ACC112 (cell line): ENCODE measurements at regions not wholly inside any gene's neighbourhood (a gene's known extent, or its start where the extent isn't known, plus 50 kb on each side); places are given as distances from the start of the nearest gene placed in this dataset.
"Not testable (repeated sequence)": the region's sequence is repeated elsewhere in the genome, so short reads cannot be mapped to it uniquely, and the experiment has no call there.

Experiments
- H2AFZ ChIP-seq: fragments of 200-600 bp; sonication (generic); one replicate; pipeline ENCODE4 v1.6.0; 2017; ENCODE audit warnings: antibody characterized with exemption, low read length; ENCODE audit not compliant: unreplicated experiment
- H3K27ac ChIP-seq: fragments of 200-600 bp; sonication (generic); 2 replicates; pipeline ENCODE4 v1.5.1; 2014; ENCODE audit warnings: low read depth, mild to moderate bottlenecking, antibody characterized with exemption, low read length, moderate library complexity
- H3K27me3 ChIP-seq: fragments of 200-600 bp; sonication (generic); 2 replicates; pipeline ENCODE4 v1.6.1; 2014; ENCODE audit warnings: mild to moderate bottlenecking, antibody characterized with exemption, low read length, moderate library complexity, mixed read lengths; ENCODE audit not compliant: insufficient read depth
- H3K36me3 ChIP-seq: fragments of 200-600 bp; sonication (generic); 2 replicates; pipeline ENCODE4 v1.6.1; 2016; ENCODE audit warnings: mild to moderate bottlenecking, antibody characterized with exemption, low read length, moderate library complexity, mixed read lengths; ENCODE audit not compliant: insufficient read depth
- H3K4me1 ChIP-seq: fragments of 200-600 bp; sonication (generic); one replicate; pipeline ENCODE4 v1.6.1; 2016; ENCODE audit warnings: low read length, mixed read lengths; ENCODE audit not compliant: insufficient read depth, unreplicated experiment, control insufficient read depth
- H3K4me3 ChIP-seq: fragments of 200-600 bp; sonication (generic); 2 replicates; pipeline ENCODE4 v1.5.1; 2014; ENCODE audit warnings: mild to moderate bottlenecking, low read depth, low read length
- H3K79me2 ChIP-seq: fragments of 200-600 bp; sonication (generic); one replicate; pipeline ENCODE4 v1.6.0; 2016; ENCODE audit warnings: low read length; ENCODE audit not compliant: control insufficient read depth, unreplicated experiment, insufficient read depth

DNA sequence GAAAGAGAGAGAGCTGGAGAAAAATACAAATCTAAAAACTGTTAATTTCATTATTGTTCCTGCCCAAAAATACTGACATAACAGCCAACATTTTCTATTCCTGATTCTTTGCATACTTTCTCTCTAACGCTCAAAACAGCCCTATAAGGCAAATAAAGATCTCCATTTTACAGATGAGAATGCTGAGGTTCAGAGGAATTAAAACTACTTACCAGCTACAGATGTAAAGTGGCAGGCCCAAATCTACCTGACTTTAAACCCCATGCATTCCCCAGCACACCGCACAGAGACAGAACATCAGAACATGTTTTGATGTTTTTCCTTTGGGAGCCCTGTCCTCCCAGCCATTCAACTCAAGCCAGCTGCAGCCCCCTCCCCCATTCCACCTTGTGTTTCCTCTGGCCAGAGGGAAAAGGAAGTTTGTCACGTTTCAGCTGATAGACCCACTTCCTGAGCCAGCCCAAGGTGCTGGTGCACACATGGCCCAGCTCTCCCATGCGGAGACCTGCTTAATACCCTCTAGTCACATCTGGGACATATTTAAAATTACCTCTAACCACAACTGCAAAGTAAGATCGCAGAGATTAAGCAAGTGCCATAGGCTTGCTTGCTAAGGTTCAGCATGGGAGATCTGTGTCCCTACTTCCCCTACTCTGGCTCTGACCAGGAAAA is 133.1 kb upstream of the NFIA start:
- no peak overlapping the region for H3K27ac ChIP-seq
- H3K79me2 ChIP-seq = no peaks in the 10 kb centered on the region
- no peaks in the 10 kb centered on the region for H3K36me3 ChIP-seq
- peaks cover 79% of the 10 kb centered on the region for H3K27me3 ChIP-seq
- no peak overlapping the region for H2AFZ ChIP-seq
- H3K4me1 ChIP-seq = no peaks in the 10 kb centered on the region
- H3K4me3 ChIP-seq = no peak overlapping the region

DNA sequence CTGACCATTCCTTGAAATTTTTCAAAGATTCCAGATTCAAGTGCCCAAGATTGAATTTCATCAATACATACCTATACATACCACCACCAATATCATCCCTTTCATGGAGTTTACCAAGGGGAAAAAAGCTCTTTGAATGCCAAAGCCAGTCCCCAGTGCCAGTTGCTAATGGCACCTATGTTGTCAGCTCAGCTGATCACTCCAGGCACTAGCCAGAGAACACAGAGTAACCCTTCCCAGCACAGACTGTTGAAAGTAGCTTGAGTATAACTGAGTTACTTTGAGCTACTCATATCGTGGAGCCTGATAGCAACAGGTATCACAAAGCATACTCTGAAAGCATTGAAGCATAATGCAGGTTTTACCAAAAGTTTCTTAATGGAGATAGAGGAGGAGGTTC is 133.9 kb upstream of the NFIA start:
- Histone ChIP-seq H3K27ac (no peak overlapping the region), H2AFZ (no peak overlapping the region), H3K27me3 (peaks cover 74% of the 10 kb centered on the region), H3K36me3 (no peaks in the 10 kb centered on the region), H3K4me1 (no peaks in the 10 kb centered on the region), H3K79me2 (no peaks in the 10 kb centered on the region), H3K4me3 (no peak overlapping the region)

DNA sequence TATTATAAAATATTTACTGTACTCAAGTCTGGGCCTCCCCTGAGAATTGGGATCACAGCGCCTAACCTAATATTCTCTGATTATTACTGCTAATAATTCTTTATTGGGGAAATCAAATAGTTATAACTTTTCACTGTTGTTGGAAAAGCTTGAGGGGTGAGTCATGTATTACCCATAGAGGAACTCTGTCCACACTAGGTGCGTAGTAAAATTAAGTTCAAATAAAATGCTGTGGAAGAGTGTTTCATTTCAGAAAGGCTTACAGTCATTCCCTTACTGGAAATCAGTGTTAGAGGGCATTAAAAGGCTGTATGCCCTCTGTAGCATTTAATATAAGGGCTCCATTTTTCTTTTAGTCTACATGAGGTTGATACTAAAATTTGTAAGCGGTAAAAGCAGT is 135.0 kb upstream of the NFIA start:
- Histone ChIP-seq H3K4me1 (no peaks in the 10 kb centered on the region), H3K27ac (no peak overlapping the region), H3K36me3 (no peaks in the 10 kb centered on the region), H3K27me3 (peaks cover 65% of the 10 kb centered on the region), H3K79me2 (no peaks in the 10 kb centered on the region), H3K4me3 (no peak overlapping the region), H2AFZ (no peak overlapping the region)

DNA sequence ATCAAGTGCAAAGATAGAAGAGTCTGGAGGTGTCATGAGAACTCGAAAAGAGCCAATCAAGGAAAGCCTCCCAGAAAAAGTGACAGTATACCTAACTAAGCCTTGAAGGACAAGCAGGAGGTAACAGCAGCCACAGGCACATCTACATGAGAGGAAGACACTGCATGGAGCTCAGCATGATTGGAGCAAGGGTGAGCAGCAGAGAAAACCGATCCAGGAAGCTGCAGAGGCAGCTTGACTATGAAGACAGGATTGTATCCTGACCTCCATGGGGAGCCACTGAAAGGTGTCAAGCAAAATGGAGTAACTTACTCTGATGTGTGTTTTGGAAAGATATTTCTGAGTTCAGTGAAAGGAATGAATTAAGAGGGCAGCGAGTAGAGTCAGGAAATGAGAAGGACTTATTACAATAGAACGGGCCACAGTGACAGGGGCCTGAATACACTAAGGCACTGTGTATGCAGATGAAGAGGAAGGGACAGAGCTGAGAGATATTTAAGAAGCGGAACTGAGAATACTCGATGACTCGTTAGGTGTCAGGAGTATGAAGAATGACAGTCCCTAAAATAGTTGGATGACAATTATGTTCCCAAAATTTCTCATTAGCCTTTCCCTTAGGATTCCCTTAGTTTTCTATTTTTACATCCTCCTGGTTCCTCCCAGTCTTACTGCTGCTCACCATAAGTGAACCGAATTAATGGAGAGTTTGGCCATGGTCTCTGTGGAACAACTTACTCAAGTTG is 139.3 kb upstream of the NFIA start:
- H3K4me1 ChIP-seq = no peaks in the 10 kb centered on the region
- H3K4me3 ChIP-seq = no peak overlapping the region
- H3K36me3 ChIP-seq = no peaks in the 10 kb centered on the region
- no peak overlapping the region for H2AFZ ChIP-seq
- H3K27ac ChIP-seq = no peak overlapping the region
- no peaks in the 10 kb centered on the region for H3K79me2 ChIP-seq
- peaks cover 35% of the 10 kb centered on the region for H3K27me3 ChIP-seq

DNA sequence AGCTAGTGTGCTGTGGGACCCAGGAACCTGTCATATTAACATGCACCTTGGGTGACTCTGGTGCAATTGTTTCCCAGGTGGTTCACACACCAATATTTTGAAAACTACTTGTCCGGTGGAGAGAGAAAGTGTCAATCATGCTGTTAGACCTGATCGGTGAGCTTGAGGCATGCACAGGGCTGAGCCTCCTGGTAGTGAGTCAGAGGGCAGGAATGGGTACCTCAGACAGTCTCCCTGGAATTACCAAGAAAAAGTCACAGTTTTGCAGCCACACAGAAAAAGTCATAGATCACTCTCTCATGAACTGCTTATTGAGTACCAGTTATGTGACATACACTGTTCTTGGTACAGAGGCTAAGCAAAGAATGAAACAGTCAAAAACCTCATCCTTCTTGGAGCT is 140.1 kb upstream of the NFIA start:
- Histone ChIP-seq H3K27ac (no peak overlapping the region), H3K79me2 (no peaks in the 10 kb centered on the region)

DNA sequence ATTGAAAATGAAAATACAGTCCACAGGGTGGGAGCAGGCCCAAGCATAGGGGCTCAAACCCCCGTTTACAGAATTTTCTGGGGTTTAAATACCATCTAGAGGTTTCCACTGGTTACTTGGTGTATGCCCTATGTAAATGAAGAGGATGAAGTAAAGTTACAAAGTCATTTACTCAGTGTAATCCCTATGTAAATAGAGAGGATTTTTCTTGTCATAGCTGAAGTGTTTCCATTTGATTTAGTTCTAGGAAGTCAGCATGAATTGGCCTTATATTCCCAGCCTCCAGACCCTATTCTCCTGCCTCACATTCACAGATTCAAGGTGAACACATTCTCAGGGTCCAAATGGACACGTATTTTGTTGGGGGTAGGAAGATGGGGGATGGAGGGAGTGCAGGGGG is 141.7 kb upstream of the NFIA start:
- not testable (repeated sequence) for H2AFZ ChIP-seq, H3K79me2 ChIP-seq, H3K36me3 ChIP-seq, H3K4me1 ChIP-seq, H3K27ac ChIP-seq, H3K4me3 ChIP-seq
- peaks cover 22% of the 10 kb centered on the region for H3K27me3 ChIP-seq

More for the DNA sequence above, 140.1 kb upstream of the NFIA start:
- no peaks in the 10 kb centered on the region for H3K4me1 ChIP-seq
- no peak overlapping the region for H2AFZ ChIP-seq
- H3K27me3 ChIP-seq = peaks cover 28% of the 10 kb centered on the region
- H3K4me3 ChIP-seq = no peak overlapping the region
- no peaks in the 10 kb centered on the region for H3K36me3 ChIP-seq

DNA sequence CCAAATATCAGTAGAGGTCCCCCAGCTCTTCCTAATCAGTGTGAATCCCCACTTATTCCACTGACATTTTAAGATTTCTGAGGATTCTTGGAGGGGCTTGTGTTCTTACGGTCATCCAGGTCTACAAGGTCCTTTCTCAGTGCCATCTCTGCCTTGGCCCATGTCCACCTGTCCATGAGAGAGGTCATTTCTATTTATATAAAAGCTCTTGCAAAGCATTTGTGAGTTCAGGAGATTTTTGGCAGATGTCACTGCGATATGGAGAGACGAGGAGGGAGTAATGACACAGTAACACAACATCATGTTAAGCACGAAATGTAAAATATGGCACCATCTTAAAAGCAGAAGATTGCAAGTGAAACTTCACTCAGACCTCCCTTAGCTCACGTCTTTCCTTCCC is 144.6 kb upstream of the NFIA start:
- Histone ChIP-seq H3K4me3 (no peak overlapping the region), H3K4me1 (no peaks in the 10 kb centered on the region), H2AFZ (no peak overlapping the region), H3K27ac (no peak overlapping the region), H3K36me3 (no peaks in the 10 kb centered on the region), H3K27me3 (peaks cover 19% of the 10 kb centered on the region; the same call in 1 of the 2 replicates), H3K79me2 (no peaks in the 10 kb centered on the region)

DNA sequence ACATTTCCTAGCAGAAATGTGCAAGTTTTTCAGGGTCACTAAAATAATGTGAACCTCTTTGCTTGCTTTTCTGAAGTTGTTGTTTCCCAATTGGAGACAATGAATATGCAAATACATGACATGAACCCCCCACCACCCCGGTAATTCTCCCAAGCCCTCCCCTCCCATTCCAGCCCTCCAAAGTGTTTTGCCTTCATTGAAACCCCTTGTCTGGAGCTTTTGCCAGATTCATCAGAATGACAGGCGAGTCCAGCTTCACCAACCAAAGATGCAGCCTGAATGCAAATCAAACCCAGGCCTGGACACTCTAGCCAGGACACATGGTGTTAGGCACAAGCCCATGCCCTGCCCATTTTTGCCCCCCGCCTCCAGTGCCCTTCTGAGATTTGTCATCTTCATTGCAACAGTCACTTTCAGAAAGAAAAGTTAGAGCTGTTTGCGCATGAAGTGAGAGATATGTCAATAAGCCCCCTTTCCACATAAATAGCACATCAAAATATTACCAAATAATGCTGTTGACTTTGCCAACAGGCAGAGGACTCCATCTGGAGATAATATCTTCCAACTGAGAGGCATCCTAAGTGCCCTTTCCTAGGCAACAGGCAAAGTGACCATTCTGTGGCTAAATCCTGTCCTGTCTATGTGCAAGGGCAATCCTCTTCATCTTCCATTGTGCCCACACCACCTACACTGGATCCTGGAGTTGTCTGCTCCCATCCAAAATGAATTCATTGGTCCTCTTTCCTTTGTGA is 145.6 kb upstream of the NFIA start:
- Histone ChIP-seq H3K4me1 (no peaks in the 10 kb centered on the region), H3K4me3 (no peak overlapping the region), H3K79me2 (no peaks in the 10 kb centered on the region), H2AFZ (no peak overlapping the region), H3K27ac (no peak overlapping the region), H3K36me3 (no peaks in the 10 kb centered on the region), H3K27me3 (0 out of 2 replicates have a peak, but pooled peaks cover 19% of the 10 kb centered on the region)

DNA sequence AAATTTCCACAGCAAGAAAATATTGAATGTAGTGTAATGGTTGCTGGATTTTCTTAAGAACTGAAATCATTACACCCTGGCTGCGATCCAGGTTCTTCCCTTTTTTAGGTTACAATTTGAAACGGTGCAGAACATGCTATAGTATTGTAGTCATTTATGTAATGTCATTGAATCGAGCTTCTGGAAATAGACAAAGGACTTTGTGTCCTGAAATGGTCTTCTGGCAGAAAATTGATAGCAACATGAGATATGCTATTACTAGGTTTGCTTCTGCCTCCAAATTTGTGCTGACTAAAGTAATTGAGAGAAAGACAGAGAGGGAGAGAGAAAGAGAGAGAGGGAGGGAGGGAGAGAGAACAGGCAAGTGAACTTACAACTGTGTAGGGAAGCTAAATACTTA is 146.2 kb upstream of the NFIA start:
- Histone ChIP-seq H3K4me1 (no peaks in the 10 kb centered on the region), H3K4me3 (no peak overlapping the region), H3K79me2 (no peaks in the 10 kb centered on the region), H3K27me3 (0 out of 2 replicates have a peak, but pooled peaks cover 19% of the 10 kb centered on the region), H2AFZ (no peak overlapping the region), H3K36me3 (no peaks in the 10 kb centered on the region), H3K27ac (no peak overlapping the region)

DNA sequence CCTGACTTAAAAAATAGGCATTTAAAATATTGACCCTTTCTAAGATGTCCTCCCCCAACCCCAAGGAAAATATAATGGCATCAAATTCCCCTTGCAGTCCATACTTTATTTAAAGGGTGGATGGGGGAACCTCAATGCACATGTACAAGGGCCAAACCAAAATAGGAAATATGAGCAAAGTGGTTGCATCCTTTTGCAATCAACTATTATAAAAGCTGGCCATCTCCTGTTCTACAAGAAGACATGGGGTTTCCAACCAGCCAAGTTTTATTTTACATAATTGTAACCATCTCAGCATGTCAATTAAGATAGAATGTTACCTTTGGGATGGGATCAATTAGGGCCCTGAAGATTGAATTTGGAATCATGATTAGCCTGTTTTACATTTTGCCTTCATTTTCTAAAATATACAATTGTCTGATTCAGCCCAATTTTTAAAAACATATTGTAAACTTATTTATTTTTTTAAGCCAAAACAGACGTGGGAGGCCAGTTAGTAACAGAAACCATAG is 146.7 kb upstream of the NFIA start:
- H3K4me3 ChIP-seq = no peak overlapping the region
- 0 out of 2 replicates have a peak, but pooled peaks cover 18% of the 10 kb centered on the region for H3K27me3 ChIP-seq
- peak overlapping the region; percentile 6 for H2AFZ ChIP-seq
- no peaks in the 10 kb centered on the region for H3K79me2 ChIP-seq
- no peaks in the 10 kb centered on the region for H3K4me1 ChIP-seq
- no peaks in the 10 kb centered on the region for H3K36me3 ChIP-seq
- no peak overlapping the region for H3K27ac ChIP-seq
